ENCODE measurements at regions not wholly inside any gene's neighbourhood (a gene's known extent, or its start where the extent isn't known, plus 50 kb on each side); places are given as distances from the start of the nearest gene placed in this dataset.
A peak's percentile ranks its signal among the peaks of the same experiment; 100 is the strongest.

- Mint-ChIP-seq H3K4me3 (no peak overlapping the region), H3K4me1 (peaks cover 7% of the 10 kb centered on the region), H3K27me3 (ENCODE audit: insufficient read depth, low read depth) (peaks cover 7% of the 10 kb centered on the region), H3K27ac (no peak overlapping the region), H3K9me3 (peaks cover 4% of the 10 kb centered on the region), H3K36me3 (peaks cover under 1% of the 10 kb centered on the region)
- Histone ChIP-seq H3K4me1 (peaks cover 10% of the 10 kb centered on the region), H3K27me3 (no peaks in the 10 kb centered on the region), H3K27ac (no peak overlapping the region), H3K9ac (no peak overlapping the region), H3K36me3 (no peaks in the 10 kb centered on the region), H3F3A (ENCODE audit: low read depth) (peaks cover 9% of the 10 kb centered on the region), H4K20me1 (ENCODE audit: low read depth) (no peaks in the 10 kb centered on the region), H3K9me3 (ENCODE audit: low read depth) (no peaks in the 10 kb centered on the region), H2AFZ (replicated peaks) (peak overlapping the region; percentile 39), H3K4me2 (no peak overlapping the region), H3K79me2 (ENCODE audit: low read depth) (no peaks in the 10 kb centered on the region), H3K4me3 (no peak overlapping the region)
- peak; percentile 21 for DNase-seq (ENCODE audit: low spot score)
- TF ChIP-seq CTCF (IDR thresholded peaks at IDR 0.05) (peak; percentile 41), EZH2 (IDR thresholded peaks at IDR 0.05) (no peak), EZH2phosphoT487 (IDR thresholded peaks at IDR 0.05) (no peak)
These were observed 294.6 kb downstream of the TTLL7 start for GRCh38 chr1:83704350-83704749.

GRCh38 chr1:83702356-83702755 is 296.6 kb downstream of the TTLL7 start:
- no peaks in the 10 kb centered on the region for H3K27me3 ChIP-seq
- H3K4me2 ChIP-seq = no peak overlapping the region
- H3K27me3 Mint-ChIP-seq (ENCODE audit: insufficient read depth, low read depth) = peaks cover 7% of the 10 kb centered on the region
- no peak overlapping the region for H3K4me3 Mint-ChIP-seq
- H2AFZ ChIP-seq (replicated peaks) = no peak overlapping the region
- TF ChIP-seq EZH2 (IDR thresholded peaks at IDR 0.05) (no peak), CTCF (IDR thresholded peaks at IDR 0.05) (no peak), EZH2phosphoT487 (IDR thresholded peaks at IDR 0.05) (no peak)
- H3K36me3 ChIP-seq = no peaks in the 10 kb centered on the region
- H3K9me3 Mint-ChIP-seq = peaks cover 6% of the 10 kb centered on the region
- no peaks in the 10 kb centered on the region for H3K9me3 ChIP-seq (ENCODE audit: low read depth)
- H3K79me2 ChIP-seq (ENCODE audit: low read depth) = no peaks in the 10 kb centered on the region
- H3K36me3 Mint-ChIP-seq = peaks cover 2% of the 10 kb centered on the region
- no peak overlapping the region for H3K27ac Mint-ChIP-seq
- H4K20me1 ChIP-seq (ENCODE audit: low read depth) = no peaks in the 10 kb centered on the region
- H3K4me1 Mint-ChIP-seq = peaks cover 12% of the 10 kb centered on the region
- peaks cover 10% of the 10 kb centered on the region for H3K4me1 ChIP-seq
- peaks cover 9% of the 10 kb centered on the region for H3F3A ChIP-seq (ENCODE audit: low read depth)
- no peak for DNase-seq (ENCODE audit: low spot score)
- no peak overlapping the region for H3K9ac ChIP-seq
- H3K4me3 ChIP-seq = no peak overlapping the region
- H3K27ac ChIP-seq = no peak overlapping the region

GRCh38 chr1:83701355-83701754 is 297.6 kb downstream of the TTLL7 start:
- Histone ChIP-seq H3K4me2 (no peak overlapping the region), H2AFZ (replicated peaks) (no peak overlapping the region), H3K4me1 (peaks cover 10% of the 10 kb centered on the region), H3K4me3 (no peak overlapping the region), H3K79me2 (ENCODE audit: low read depth) (no peaks in the 10 kb centered on the region), H3K9ac (no peak overlapping the region), H3K36me3 (no peaks in the 10 kb centered on the region), H3F3A (ENCODE audit: low read depth) (peaks cover 9% of the 10 kb centered on the region), H3K9me3 (ENCODE audit: low read depth) (no peaks in the 10 kb centered on the region), H3K27me3 (no peaks in the 10 kb centered on the region), H4K20me1 (ENCODE audit: low read depth) (no peaks in the 10 kb centered on the region), H3K27ac (no peak overlapping the region)
- peak overlapping the region; percentile 62 for H3K27ac Mint-ChIP-seq
- H3K4me3 Mint-ChIP-seq = no peak overlapping the region
- H3K4me1 Mint-ChIP-seq = peaks cover 19% of the 10 kb centered on the region
- peaks cover 6% of the 10 kb centered on the region for H3K9me3 Mint-ChIP-seq
- no peak for TF ChIP-seq EZH2phosphoT487 (IDR thresholded peaks at IDR 0.05)
- TF ChIP-seq CTCF (IDR thresholded peaks at IDR 0.05) = no peak
- TF ChIP-seq EZH2 (IDR thresholded peaks at IDR 0.05) = no peak
- DNase-seq (ENCODE audit: low spot score) = no peak
- H3K36me3 Mint-ChIP-seq = peaks cover 2% of the 10 kb centered on the region
- H3K27me3 Mint-ChIP-seq (ENCODE audit: insufficient read depth, low read depth) = peaks cover 7% of the 10 kb centered on the region
